Mesendoderm (in vitro differentiated cells): ENCODE measurements at regions not wholly inside any gene's neighbourhood (a gene's known extent, or its start where the extent isn't known, plus 50 kb on each side); places are given as distances from the start of the nearest gene placed in this dataset.

ENCODE experiments used
- DNase-seq: peaks from one replicate; pipeline ENCODE4 v3.0.0; 2013
- H2AK5ac ChIP-seq: 2 replicates; pipeline ENCODE4 v1.6.1; 2013; ENCODE audit warnings: low read length, inconsistent platforms
- H2BK120ac ChIP-seq: 2 replicates; pipeline ENCODE4 v1.6.1; 2013; ENCODE audit warnings: low read depth, mild to moderate bottlenecking, low read length, moderate library complexity, mixed read lengths
- H2BK15ac ChIP-seq: replicated peaks from 2 replicates; pipeline ENCODE4 v1.6.1; 2013; ENCODE audit warnings: low read depth, mild to moderate bottlenecking, moderate library complexity
- H2BK5ac ChIP-seq: 2 replicates; pipeline ENCODE4 v1.6.1; 2013; ENCODE audit warnings: low read length, inconsistent platforms
- H3K18ac ChIP-seq: 2 replicates; pipeline ENCODE4 v1.6.1; 2013; ENCODE audit warnings: mild to moderate bottlenecking, low read length, mixed read lengths
- H3K23ac ChIP-seq: one replicate; pipeline ENCODE4 v1.6.1; 2013; ENCODE audit warnings: low read length
- H3K27ac ChIP-seq: 2 replicates; pipeline ENCODE4 v1.5.1; 2013; ENCODE audit warnings: low read depth, mild to moderate bottlenecking, inconsistent platforms, low read length, moderate library complexity
- H3K27me3 ChIP-seq: 2 replicates; pipeline ENCODE4 v1.6.1; 2013; ENCODE audit warnings: low read length, control low read depth, mild to moderate bottlenecking, inconsistent platforms; ENCODE audit not compliant: insufficient read depth, poor library complexity
- H3K36me3 ChIP-seq: 2 replicates; pipeline ENCODE4 v1.6.1; 2013; ENCODE audit warnings: low read length, inconsistent platforms; ENCODE audit not compliant: control insufficient read depth, insufficient read depth
- H3K4ac ChIP-seq: one replicate; pipeline ENCODE4 v1.6.1; 2013; ENCODE audit warnings: low read depth, mild to moderate bottlenecking, low read length, moderate library complexity
- H3K4me1 ChIP-seq: 2 replicates; pipeline ENCODE4 v1.6.1; 2013; ENCODE audit warnings: low read depth, low read length, inconsistent platforms; ENCODE audit not compliant: control insufficient read depth
- H3K4me2 ChIP-seq: 2 replicates; pipeline ENCODE4 v1.6.1; 2013; ENCODE audit warnings: low read length
- H3K4me3 ChIP-seq: 2 replicates; pipeline ENCODE4 v1.5.1; 2013; ENCODE audit warnings: mild to moderate bottlenecking, low read length
- H3K56ac ChIP-seq: one replicate; pipeline ENCODE4 v1.6.1; 2013; ENCODE audit warnings: low read length
- H3K79me1 ChIP-seq: 2 replicates; pipeline ENCODE4 v1.6.1; 2013; ENCODE audit warnings: low read length, inconsistent platforms
- H3K79me2 ChIP-seq: 2 replicates; pipeline ENCODE4 v1.6.1; 2013; ENCODE audit warnings: mild to moderate bottlenecking, low read length; ENCODE audit not compliant: control insufficient read depth, insufficient read depth
- H3K9ac ChIP-seq: 2 replicates; pipeline ENCODE4 v1.6.1; 2013; ENCODE audit warnings: low read length, inconsistent platforms
- H4K5ac ChIP-seq: one replicate; pipeline ENCODE4 v1.6.1; 2013; ENCODE audit warnings: low read length
- H4K8ac ChIP-seq: one replicate; pipeline ENCODE4 v1.6.1; 2013; ENCODE audit warnings: low read depth, mild to moderate bottlenecking, control low read depth, low read length, moderate library complexity
- WGBS: extraction: QIAGEN DNeasy Blood & Tissue Kit; methylation state at CpG from one replicate; pipeline ENCODE4 v1.1.7; 2013; ENCODE audit warnings: low lambda C conversion rate, missing lambda C conversion rate; ENCODE audit not compliant: insufficient coverage; ENCODE audit errors: extremely low coverage; 5-methylcytosine and 5-hydroxymethylcytosine counted together

GRCh38 chr1:5386371-5386770 is 605.9 kb downstream of the NPHP4 start:
- Histone ChIP-seq H4K5ac (no peak overlapping the region), H2AK5ac (no peak overlapping the region), H3K79me2 (no peaks in the 10 kb centered on the region), H3K56ac (no peak overlapping the region), H2BK5ac (no peak overlapping the region), H2BK15ac (no peak overlapping the region), H3K18ac (no peak overlapping the region), H3K4ac (no peak overlapping the region), H3K27ac (no peak overlapping the region), H3K4me2 (no peak overlapping the region), H2BK120ac (no peak overlapping the region), H3K23ac (no peak overlapping the region), H3K27me3 (no peaks in the 10 kb centered on the region), H3K79me1 (no peaks in the 10 kb centered on the region), H4K8ac (no peak overlapping the region), H3K36me3 (no peaks in the 10 kb centered on the region), H3K9ac (no peak overlapping the region), H3K4me1 (no peaks in the 10 kb centered on the region), H3K4me3 (no peak overlapping the region)
- WGBS, result no CpG with 5 or more reads among the region's 3 CpGs
- DNase-seq, result no peak

- no peak overlapping the region for H3K27ac ChIP-seq
- H3K23ac ChIP-seq, result no peak overlapping the region
- no peaks in the 10 kb centered on the region for H3K79me1 ChIP-seq
- H3K4me2 ChIP-seq, result no peak overlapping the region
- H3K4me1 ChIP-seq, result no peaks in the 10 kb centered on the region
- no CpG with 5 or more reads among the region's 7 CpGs for WGBS
- H4K8ac ChIP-seq, result no peak overlapping the region
- no peak overlapping the region for H4K5ac ChIP-seq
- H3K36me3 ChIP-seq, result no peaks in the 10 kb centered on the region
- no peak overlapping the region for H2BK5ac ChIP-seq
- no peak overlapping the region for H2AK5ac ChIP-seq
- no peak overlapping the region for H3K4ac ChIP-seq
- no peak for DNase-seq
- no peaks in the 10 kb centered on the region for H3K79me2 ChIP-seq
- no peak overlapping the region for H2BK15ac ChIP-seq
- no peak overlapping the region for H2BK120ac ChIP-seq
- H3K18ac ChIP-seq, result no peak overlapping the region
- no peaks in the 10 kb centered on the region for H3K27me3 ChIP-seq
- no peak overlapping the region for H3K56ac ChIP-seq
- H3K9ac ChIP-seq, result no peak overlapping the region
- no peak overlapping the region for H3K4me3 ChIP-seq
Measured at GRCh38 chr1:5385956-5386355, 606.3 kb downstream of the NPHP4 start.

- Histone ChIP-seq H3K79me2 (no peaks in the 10 kb centered on the region), H3K27ac (no peak overlapping the region), H3K27me3 (no peaks in the 10 kb centered on the region), H3K18ac (no peak overlapping the region), H3K36me3 (no peaks in the 10 kb centered on the region), H3K4ac (no peak overlapping the region), H3K23ac (no peak overlapping the region), H4K8ac (no peak overlapping the region), H3K79me1 (no peaks in the 10 kb centered on the region), H2AK5ac (no peak overlapping the region), H3K4me2 (no peak overlapping the region), H4K5ac (no peak overlapping the region), H3K4me3 (no peak overlapping the region), H3K9ac (no peak overlapping the region), H3K56ac (no peak overlapping the region), H2BK5ac (no peak overlapping the region), H3K4me1 (no peaks in the 10 kb centered on the region), H2BK120ac (no peak overlapping the region), H2BK15ac (no peak overlapping the region)
- WGBS, result no CpG with 5 or more reads among the region's 14 CpGs
- DNase-seq, result no peak
Measured at GRCh38 chr1:5385096-5385799, 607.0 kb downstream of the NPHP4 start.

DNA sequence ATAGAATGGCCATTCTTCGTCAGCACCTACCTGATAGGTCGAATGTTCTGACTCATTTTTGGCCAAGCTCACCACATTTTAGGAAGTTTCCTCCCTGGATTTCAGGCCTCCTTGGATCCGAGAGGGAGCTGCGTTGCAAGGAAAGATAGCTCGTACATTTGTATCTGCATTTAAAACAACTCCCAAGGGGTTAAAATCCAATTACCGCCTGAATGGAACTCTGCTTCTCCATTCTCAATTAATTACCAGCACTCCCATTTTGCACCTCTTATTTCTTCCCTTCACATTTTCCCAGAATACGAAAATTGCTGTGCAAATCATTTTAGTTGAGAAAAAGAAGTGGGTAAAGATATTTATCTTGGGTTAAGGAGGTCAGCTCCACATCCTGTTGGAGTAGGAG is 610.7 kb downstream of the NPHP4 start:
- Histone ChIP-seq H3K36me3 (no peaks in the 10 kb centered on the region), H3K79me2 (no peaks in the 10 kb centered on the region), H4K8ac (no peak overlapping the region), H3K79me1 (no peaks in the 10 kb centered on the region), H3K4me3 (no peak overlapping the region), H2BK120ac (no peak overlapping the region), H3K4me1 (no peaks in the 10 kb centered on the region), H3K4ac (no peak overlapping the region), H2AK5ac (no peak overlapping the region), H3K18ac (no peak overlapping the region), H3K27me3 (no peaks in the 10 kb centered on the region), H2BK15ac (no peak overlapping the region), H3K4me2 (no peak overlapping the region), H3K27ac (no peak overlapping the region), H3K23ac (no peak overlapping the region), H2BK5ac (no peak overlapping the region), H3K56ac (no peak overlapping the region), H3K9ac (no peak overlapping the region), H4K5ac (no peak overlapping the region)
- no CpG with 5 or more reads among the region's 7 CpGs for WGBS
- no peak for DNase-seq

DNA sequence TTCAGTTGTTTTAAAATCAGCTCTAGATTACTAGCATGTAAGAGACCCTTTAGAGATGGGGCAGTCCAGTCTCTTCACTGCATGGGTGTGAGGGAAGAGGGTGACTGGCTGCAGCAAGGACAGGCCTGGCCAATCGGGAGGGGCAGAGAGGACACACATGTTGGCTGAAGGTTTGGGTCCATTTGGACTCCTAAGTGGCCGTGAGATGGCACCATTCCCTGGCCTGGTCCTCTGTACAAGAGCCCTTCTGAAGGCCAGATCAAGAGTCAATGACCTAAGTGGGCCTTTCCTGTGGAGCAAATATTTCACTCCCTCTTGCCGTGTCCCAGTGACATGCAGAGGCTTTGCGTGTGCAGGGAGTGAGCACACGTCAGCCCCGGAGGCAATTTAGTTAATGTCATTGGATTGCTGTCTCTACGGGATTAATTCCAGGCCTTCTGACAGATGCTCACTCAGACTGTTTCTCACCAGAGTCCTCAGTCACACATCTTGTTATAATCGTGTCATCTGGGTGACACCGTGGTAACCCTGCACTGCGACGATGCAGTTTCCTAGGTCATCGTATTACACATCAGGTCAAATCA is 613.0 kb downstream of the NPHP4 start:
- Histone ChIP-seq H2BK15ac (no peak overlapping the region), H3K4me3 (no peak overlapping the region), H3K18ac (no peak overlapping the region), H3K79me1 (no peaks in the 10 kb centered on the region), H3K79me2 (no peaks in the 10 kb centered on the region), H2AK5ac (no peak overlapping the region), H3K36me3 (no peaks in the 10 kb centered on the region), H3K27me3 (no peaks in the 10 kb centered on the region), H3K56ac (no peak overlapping the region), H3K4me1 (no peaks in the 10 kb centered on the region), H3K4ac (no peak overlapping the region), H3K4me2 (no peak overlapping the region), H3K23ac (no peak overlapping the region), H4K8ac (no peak overlapping the region), H3K9ac (no peak overlapping the region), H2BK120ac (no peak overlapping the region), H4K5ac (no peak overlapping the region), H3K27ac (no peak overlapping the region), H2BK5ac (no peak overlapping the region)
- DNase-seq, result no peak
- WGBS, result no CpG with 5 or more reads among the region's 12 CpGs
